HepG2 (cell line): ENCODE measurements at regions not wholly inside any gene's neighbourhood (a gene's known extent, or its start where the extent isn't known, plus 50 kb on each side); places are given as distances from the start of the nearest gene placed in this dataset.

Source experiments
- BCL6 ChIP-seq: IDR thresholded peaks from 2 replicates; pipeline ENCODE4 v1.6.1; 2016; ENCODE audit warnings: missing genetic modification reagents, missing compliant biosample characterization
- CREB1 ChIP-seq, 2 experiments: fragments of 450-650 bp in 1 of 2; IDR thresholded peaks; 2 replicates each; pipeline ENCODE4 v1.6.1; 2016 to 2017; ENCODE audit warnings: control low read depth in 1 of 2, mild to moderate bottlenecking in 1 of 2, missing compliant biosample characterization in 1 of 2, missing genetic modification characterization in 1 of 2
- EP300 ChIP-seq, 3 experiments: sonication (generic) in 1 of 3; formaldehyde crosslinking in 1 of 3; IDR thresholded peaks; 2 replicates each; pipeline versions ENCODE4 v1.5.1 to v1.6.1; 2011 to 2020; ENCODE audit warnings: low read depth in 2 of 3, low read length in 2 of 3, borderline replicate concordance in 1 of 3, improper control_type of control experiment in 1 of 3, mild to moderate bottlenecking in 1 of 3, missing genetic modification reagents in 1 of 3, moderate library complexity in 1 of 3
- FOXJ3 ChIP-seq: sonication (generic); formaldehyde crosslinking; IDR thresholded peaks from 2 replicates; pipeline ENCODE4 v1.4.0; 2020; ENCODE audit warnings: missing genetic modification reagents, mild to moderate bottlenecking, borderline replicate concordance
- HDAC1 ChIP-seq: sonication (generic); formaldehyde crosslinking; IDR thresholded peaks from 2 replicates; pipeline ENCODE4 v1.5.1; 2020; ENCODE audit warnings: mild to moderate bottlenecking, missing genetic modification reagents
- HDAC2 ChIP-seq: sonication (generic); formaldehyde crosslinking; IDR thresholded peaks from 2 replicates; pipeline ENCODE4 v1.4.0; 2020; ENCODE audit warnings: missing genetic modification reagents
- NCOA2 ChIP-seq: sonication (generic); formaldehyde crosslinking; IDR thresholded peaks from 2 replicates; pipeline ENCODE4 v1.8.0; 2022; ENCODE audit warnings: inconsistent platforms
- PITX1 ChIP-seq: sonication (generic); formaldehyde crosslinking; IDR thresholded peaks from 2 replicates; pipeline ENCODE4 v1.5.1; 2020; ENCODE audit warnings: mild to moderate bottlenecking, missing genetic modification reagents
- SAP130 ChIP-seq: IDR thresholded peaks from 2 replicates; pipeline ENCODE4 v1.6.1; 2016; ENCODE audit warnings: low read depth
- SOX13 ChIP-seq, 3 experiments: fragments of 450-650 bp in 1 of 3; sonication (generic) in 1 of 3; formaldehyde crosslinking in 1 of 3; IDR thresholded peaks in 2 of 3; conservative IDR thresholded peaks in 1 of 3; 2 replicates each; pipeline versions ENCODE4 v1.5.0 to v1.6.1; 2016 to 2020; ENCODE audit warnings: antibody characterized with exemption in 1 of 3, mild to moderate bottlenecking in 1 of 3, missing compliant biosample characterization in 1 of 3, missing genetic modification reagents in 1 of 3, moderate library complexity in 1 of 3
- SOX5 ChIP-seq: IDR thresholded peaks from 2 replicates; pipeline ENCODE4 v1.6.1; 2016; ENCODE audit warnings: borderline replicate concordance
- SOX6 ChIP-seq, 2 experiments: fragments of 450-650 bp in 1 of 2; sonication (generic) in 1 of 2; formaldehyde crosslinking in 1 of 2; IDR thresholded peaks; 2 replicates each; pipeline versions ENCODE4 v1.4.0 to v1.6.1; 2017 to 2020; ENCODE audit warnings: antibody characterized with exemption in 1 of 2, mild to moderate bottlenecking in 1 of 2, missing genetic modification reagents in 1 of 2
- ZMYM4 ChIP-seq: sonication (generic); formaldehyde crosslinking; IDR thresholded peaks from 2 replicates; pipeline ENCODE4 v1.8.1; 2023; ENCODE audit warnings: mild to moderate bottlenecking, missing genetic modification reagents
- ZNF652 ChIP-seq: IDR thresholded peaks from 2 replicates; pipeline ENCODE4 v1.6.1; 2016; ENCODE audit warnings: low read depth, borderline replicate concordance
- ZNF792 ChIP-seq: IDR thresholded peaks from 2 replicates; pipeline ENCODE4 v1.6.1; 2016
- ZSCAN29 ChIP-seq: sonication (generic); formaldehyde crosslinking; conservative IDR thresholded peaks from 2 replicates; pipeline ENCODE4 v1.4.0; 2020; ENCODE audit warnings: mild to moderate bottlenecking, missing genetic modification reagents
- TF ChIP-seq, protein P1 (sequence below): sonication (generic); formaldehyde crosslinking; conservative IDR thresholded peaks from 2 replicates; pipeline ENCODE4 v1.4.0; 2020; ENCODE audit warnings: mild to moderate bottlenecking, missing genetic modification reagents, moderate library complexity
- TF ChIP-seq, protein P2 (sequence below): IDR thresholded peaks from 2 replicates; pipeline ENCODE4 v1.6.1; 2016; ENCODE audit warnings: low read depth
- TF ChIP-seq, protein P3 (sequence below): IDR thresholded peaks from 2 replicates; pipeline ENCODE4 v1.6.1; 2012; ENCODE audit warnings: low read depth, low read length, improper control_type of control experiment

DNA sequence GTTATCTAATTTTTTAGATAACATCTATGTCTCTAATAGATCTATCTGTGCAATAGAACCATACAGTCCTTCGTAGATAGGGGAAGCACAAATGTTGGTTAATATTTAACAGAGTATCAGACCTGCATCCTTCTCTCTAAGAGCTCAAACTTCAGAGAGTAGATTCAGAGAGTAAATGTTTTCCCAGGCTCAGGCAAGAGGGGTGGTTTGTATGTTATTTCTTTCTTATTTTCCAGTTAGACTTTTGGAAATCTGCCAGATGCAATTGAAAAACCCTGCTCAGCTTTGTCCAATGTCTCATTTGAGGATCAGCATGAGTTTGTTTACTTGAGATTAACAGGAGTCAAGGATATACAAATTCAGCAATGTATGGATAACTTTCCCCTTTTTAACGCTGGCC, 361.9 kb downstream of the BCKDHB start (continued):
- TF ChIP-seq, protein P1, sequence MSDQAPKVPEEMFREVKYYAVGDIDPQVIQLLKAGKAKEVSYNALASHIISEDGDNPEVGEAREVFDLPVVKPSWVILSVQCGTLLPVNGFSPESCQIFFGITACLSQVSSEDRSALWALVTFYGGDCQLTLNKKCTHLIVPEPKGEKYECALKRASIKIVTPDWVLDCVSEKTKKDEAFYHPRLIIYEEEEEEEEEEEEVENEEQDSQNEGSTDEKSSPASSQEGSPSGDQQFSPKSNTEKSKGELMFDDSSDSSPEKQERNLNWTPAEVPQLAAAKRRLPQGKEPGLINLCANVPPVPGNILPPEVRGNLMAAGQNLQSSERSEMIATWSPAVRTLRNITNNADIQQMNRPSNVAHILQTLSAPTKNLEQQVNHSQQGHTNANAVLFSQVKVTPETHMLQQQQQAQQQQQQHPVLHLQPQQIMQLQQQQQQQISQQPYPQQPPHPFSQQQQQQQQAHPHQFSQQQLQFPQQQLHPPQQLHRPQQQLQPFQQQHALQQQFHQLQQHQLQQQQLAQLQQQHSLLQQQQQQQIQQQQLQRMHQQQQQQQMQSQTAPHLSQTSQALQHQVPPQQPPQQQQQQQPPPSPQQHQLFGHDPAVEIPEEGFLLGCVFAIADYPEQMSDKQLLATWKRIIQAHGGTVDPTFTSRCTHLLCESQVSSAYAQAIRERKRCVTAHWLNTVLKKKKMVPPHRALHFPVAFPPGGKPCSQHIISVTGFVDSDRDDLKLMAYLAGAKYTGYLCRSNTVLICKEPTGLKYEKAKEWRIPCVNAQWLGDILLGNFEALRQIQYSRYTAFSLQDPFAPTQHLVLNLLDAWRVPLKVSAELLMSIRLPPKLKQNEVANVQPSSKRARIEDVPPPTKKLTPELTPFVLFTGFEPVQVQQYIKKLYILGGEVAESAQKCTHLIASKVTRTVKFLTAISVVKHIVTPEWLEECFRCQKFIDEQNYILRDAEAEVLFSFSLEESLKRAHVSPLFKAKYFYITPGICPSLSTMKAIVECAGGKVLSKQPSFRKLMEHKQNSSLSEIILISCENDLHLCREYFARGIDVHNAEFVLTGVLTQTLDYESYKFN (CRISPR knock-in tag): peak; percentile 74
- peak; percentile 40 for TF ChIP-seq HDAC2 (CRISPR knock-in tag)
- TF ChIP-seq HDAC1 (CRISPR knock-in tag): peak; percentile 35; the same call in 1 of the 2 replicates
- TF ChIP-seq ZSCAN29 (CRISPR knock-in tag): no peak
- peak; percentile 54 for TF ChIP-seq BCL6 (CRISPR knock-in tag)
- no peak for TF ChIP-seq SOX13 (IDR thresholded peaks at IDR 0.05)
- TF ChIP-seq SOX13 (CRISPR knock-in tag; conservative IDR thresholded peaks at IDR 0.05 in 1 of 2, IDR thresholded peaks at IDR 0.05 in 1 of 2): peak in 1 of 2 experiments; percentile 71; a peak in 2 of 4 replicates
- no peak for TF ChIP-seq CREB1 (IDR thresholded peaks at IDR 0.05)
- TF ChIP-seq CREB1 (CRISPR knock-in tag; IDR thresholded peaks at IDR 0.05): peak; percentile 42; the same call in 1 of the 2 replicates
- TF ChIP-seq ZNF652 (CRISPR knock-in tag): peak; percentile 18; the same call in 1 of the 2 replicates
- TF ChIP-seq SAP130 (CRISPR knock-in tag): 0 out of 2 replicates have a peak, but pooled peaks have one; percentile 11
- no peak for TF ChIP-seq SOX6 (IDR thresholded peaks at IDR 0.05)
- peak; percentile 79 for TF ChIP-seq SOX6 (CRISPR knock-in tag; IDR thresholded peaks at IDR 0.05)
- TF ChIP-seq FOXJ3 (CRISPR knock-in tag): peak; percentile 60; the same call in 1 of the 2 replicates
- TF ChIP-seq ZMYM4 (CRISPR knock-in tag): peak; percentile 68; the same call in 1 of the 2 replicates
- TF ChIP-seq SOX5 (CRISPR knock-in tag): peak; percentile 51; the same call in 1 of the 2 replicates
- TF ChIP-seq PITX1 (CRISPR knock-in tag): peak; percentile 90
- TF ChIP-seq ZNF792 (CRISPR knock-in tag): 0 out of 2 replicates have a peak, but pooled peaks have one; percentile 31
- peak in 1 of 2 experiments; percentile 35; a peak in 1 of 4 replicates for TF ChIP-seq EP300 (IDR thresholded peaks at IDR 0.05; ENCODE audit: low read depth in 2 of 2, low read length in 2 of 2)
- TF ChIP-seq EP300 (CRISPR knock-in tag; IDR thresholded peaks at IDR 0.05; ENCODE audit: borderline replicate concordance): no peak
- TF ChIP-seq, protein P2, sequence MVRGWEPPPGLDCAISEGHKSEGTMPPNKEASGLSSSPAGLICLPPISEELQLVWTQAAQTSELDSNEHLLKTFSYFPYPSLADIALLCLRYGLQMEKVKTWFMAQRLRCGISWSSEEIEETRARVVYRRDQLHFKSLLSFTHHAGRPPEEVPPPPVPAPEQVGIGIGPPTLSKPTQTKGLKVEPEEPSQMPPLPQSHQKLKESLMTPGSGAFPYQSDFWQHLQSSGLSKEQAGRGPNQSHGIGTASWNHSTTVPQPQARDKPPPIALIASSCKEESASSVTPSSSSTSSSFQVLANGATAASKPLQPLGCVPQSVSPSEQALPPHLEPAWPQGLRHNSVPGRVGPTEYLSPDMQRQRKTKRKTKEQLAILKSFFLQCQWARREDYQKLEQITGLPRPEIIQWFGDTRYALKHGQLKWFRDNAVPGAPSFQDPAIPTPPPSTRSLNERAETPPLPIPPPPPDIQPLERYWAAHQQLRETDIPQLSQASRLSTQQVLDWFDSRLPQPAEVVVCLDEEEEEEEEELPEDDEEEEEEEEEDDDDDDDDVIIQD (CRISPR knock-in tag): peak; percentile 79
- 0 out of 2 replicates have a peak, but pooled peaks have one; percentile 39 for TF ChIP-seq NCOA2 (CRISPR knock-in tag)
- TF ChIP-seq, protein P3, sequence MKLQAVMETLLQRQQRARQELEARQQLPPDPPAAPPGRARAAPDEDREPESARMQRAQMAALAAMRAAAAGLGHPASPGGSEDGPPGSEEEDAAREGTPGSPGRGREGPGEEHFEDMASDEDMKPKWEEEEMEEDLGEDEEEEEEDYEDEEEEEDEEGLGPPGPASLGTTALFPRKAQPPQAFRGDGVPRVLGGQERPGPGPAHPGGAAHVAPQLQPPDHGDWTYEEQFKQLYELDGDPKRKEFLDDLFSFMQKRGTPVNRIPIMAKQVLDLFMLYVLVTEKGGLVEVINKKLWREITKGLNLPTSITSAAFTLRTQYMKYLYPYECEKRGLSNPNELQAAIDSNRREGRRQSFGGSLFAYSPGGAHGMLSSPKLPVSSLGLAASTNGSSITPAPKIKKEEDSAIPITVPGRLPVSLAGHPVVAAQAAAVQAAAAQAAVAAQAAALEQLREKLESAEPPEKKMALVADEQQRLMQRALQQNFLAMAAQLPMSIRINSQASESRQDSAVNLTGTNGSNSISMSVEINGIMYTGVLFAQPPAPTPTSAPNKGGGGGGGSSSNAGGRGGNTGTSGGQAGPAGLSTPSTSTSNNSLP: peak; percentile 37; the same call in 1 of the 2 replicates
